ENCODE measurements at regions not wholly inside any gene's neighbourhood (a gene's known extent, or its start where the extent isn't known, plus 50 kb on each side); places are given as distances from the start of the nearest gene placed in this dataset.

DNA sequence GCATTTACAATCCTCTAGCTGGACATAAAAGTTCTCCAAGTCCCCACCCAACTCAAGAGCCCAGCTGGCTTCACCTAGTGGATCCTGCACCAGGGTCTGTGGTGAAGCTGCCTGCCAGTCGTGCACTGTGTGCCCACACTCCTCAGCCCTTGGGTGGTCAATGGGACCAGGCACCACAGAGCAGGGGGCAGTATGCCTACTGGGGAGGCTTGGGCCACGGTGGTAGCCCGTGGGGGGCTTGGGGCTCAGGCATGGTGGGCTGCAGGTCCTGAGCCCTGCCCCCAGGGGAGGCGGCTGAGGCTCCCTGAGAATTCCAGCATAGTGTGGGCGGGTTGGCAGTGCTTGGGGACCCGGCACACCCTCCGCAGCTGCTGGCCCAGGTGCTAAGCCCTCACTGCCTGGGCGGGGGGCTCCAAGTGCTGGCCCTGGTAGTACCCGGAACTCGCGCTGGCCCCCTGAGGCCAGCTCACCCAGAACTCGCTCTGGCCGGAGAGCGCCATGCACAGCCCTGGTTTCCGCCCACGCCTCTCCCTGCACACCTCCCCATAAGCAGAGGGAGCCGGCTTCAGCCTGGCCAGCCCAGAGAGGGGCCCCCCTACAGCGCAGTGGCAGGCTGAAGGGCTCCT, 1473.4 kb downstream of the SUCLG1 start:
- Histone ChIP-seq H3K27ac (ENCODE audit: low read depth in 2 of 2, low read length in 2 of 2) (no peak overlapping the region), H3K9ac (ENCODE audit: low read length in 3 of 3) (no peak overlapping the region), H3K4me3 (ENCODE audit: low read length in 3 of 3) (no peak overlapping the region), H3K9me3 (ENCODE audit: control insufficient read depth in 2 of 3, insufficient read depth in 1 of 3, low read length in 3 of 3) (peaks cover 0 to 3% (median 0%) of the 10 kb centered on the region in 3 donors), H3K4me1 (ENCODE audit: control insufficient read depth in 2 of 3, insufficient read depth in 2 of 3, low read depth in 1 of 3, low read length in 3 of 3) (no peaks in the 10 kb centered on the region), H3K36me3 (ENCODE audit: control insufficient read depth in 2 of 3, insufficient read depth in 3 of 3, low read length in 3 of 3) (no peaks in the 10 kb centered on the region), H3K27me3 (ENCODE audit: control insufficient read depth, insufficient read depth, low read length) (no peaks in the 10 kb centered on the region)
- FAIRE-seq (no peak), DNase-seq (peak in 1 of 5 donors; percentile 69)
- TF ChIP-seq, protein P1, sequence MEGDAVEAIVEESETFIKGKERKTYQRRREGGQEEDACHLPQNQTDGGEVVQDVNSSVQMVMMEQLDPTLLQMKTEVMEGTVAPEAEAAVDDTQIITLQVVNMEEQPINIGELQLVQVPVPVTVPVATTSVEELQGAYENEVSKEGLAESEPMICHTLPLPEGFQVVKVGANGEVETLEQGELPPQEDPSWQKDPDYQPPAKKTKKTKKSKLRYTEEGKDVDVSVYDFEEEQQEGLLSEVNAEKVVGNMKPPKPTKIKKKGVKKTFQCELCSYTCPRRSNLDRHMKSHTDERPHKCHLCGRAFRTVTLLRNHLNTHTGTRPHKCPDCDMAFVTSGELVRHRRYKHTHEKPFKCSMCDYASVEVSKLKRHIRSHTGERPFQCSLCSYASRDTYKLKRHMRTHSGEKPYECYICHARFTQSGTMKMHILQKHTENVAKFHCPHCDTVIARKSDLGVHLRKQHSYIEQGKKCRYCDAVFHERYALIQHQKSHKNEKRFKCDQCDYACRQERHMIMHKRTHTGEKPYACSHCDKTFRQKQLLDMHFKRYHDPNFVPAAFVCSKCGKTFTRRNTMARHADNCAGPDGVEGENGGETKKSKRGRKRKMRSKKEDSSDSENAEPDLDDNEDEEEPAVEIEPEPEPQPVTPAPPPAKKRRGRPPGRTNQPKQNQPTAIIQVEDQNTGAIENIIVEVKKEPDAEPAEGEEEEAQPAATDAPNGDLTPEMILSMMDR (IDR thresholded peaks at IDR 0.05; ENCODE audit: borderline replicate concordance, extremely low read depth, insufficient read depth), result no peak
- intact Hi-C loops (cut with DNase I), result no loop called here

DNA sequence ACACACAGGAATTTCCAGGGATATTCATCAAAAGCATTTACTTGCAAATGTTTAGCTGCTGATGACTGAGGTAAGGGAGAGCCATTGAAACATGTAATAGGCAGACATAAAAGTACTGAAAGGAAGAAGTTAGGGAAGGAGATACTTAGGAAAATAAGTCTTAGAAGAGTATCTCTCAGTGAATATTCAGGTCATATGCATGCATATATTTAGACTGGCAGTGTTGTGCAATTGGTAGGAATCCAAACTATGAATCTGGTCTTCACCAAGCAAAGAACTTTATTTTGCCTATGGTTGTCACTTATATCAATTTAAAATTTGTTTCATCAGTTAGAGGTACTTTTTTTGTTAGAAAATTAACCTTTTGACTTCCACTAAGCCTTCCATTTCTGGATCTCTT, 1490.7 kb downstream of the SUCLG1 start:
- intact Hi-C loops (cut with DNase I), result no loop called here
- no peaks in the 10 kb centered on the region for H3K27me3 ChIP-seq (ENCODE audit: control insufficient read depth, insufficient read depth, low read length)
- no peak for FAIRE-seq
- no peak for DNase-seq
- no peaks in the 10 kb centered on the region for H3K9me3 ChIP-seq (ENCODE audit: control insufficient read depth in 2 of 3, insufficient read depth in 1 of 3, low read length in 3 of 3)
- TF ChIP-seq, protein P1 (IDR thresholded peaks at IDR 0.05; ENCODE audit: borderline replicate concordance, extremely low read depth, insufficient read depth), result no peak
- H3K27ac ChIP-seq (ENCODE audit: low read depth in 2 of 2, low read length in 2 of 2), result no peak overlapping the region
- H3K9ac ChIP-seq (ENCODE audit: low read length in 3 of 3), result no peak overlapping the region
- no peaks in the 10 kb centered on the region for H3K4me1 ChIP-seq (ENCODE audit: control insufficient read depth in 2 of 3, insufficient read depth in 2 of 3, low read depth in 1 of 3, low read length in 3 of 3)
- H3K36me3 ChIP-seq (ENCODE audit: control insufficient read depth in 2 of 3, insufficient read depth in 3 of 3, low read length in 3 of 3), result no peaks in the 10 kb centered on the region
- no peak overlapping the region for H3K4me3 ChIP-seq (ENCODE audit: low read length in 3 of 3)

DNA sequence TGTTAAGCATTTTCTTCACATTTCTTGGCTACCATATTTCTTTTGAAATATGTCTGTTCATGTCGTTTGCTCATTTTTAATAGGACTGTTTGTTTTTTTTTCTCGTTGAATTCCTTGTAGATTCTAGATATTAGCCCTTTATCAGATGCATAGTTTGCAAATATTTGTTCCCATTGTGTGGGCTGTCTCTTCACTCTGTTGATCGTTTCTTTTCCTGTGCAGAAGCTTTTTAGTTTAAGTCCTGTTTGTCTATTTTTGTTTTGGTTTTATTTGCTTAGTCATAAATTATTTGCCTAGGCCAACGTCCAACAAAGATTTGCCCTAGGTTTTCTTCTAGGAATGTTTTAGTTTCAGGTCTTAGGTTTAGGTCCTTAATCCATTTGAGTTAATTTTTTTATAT, 1494.7 kb downstream of the SUCLG1 start:
- DNase-seq (no peak), FAIRE-seq (no peak)
- intact Hi-C loops (cut with DNase I), result no loop called here
- TF ChIP-seq, protein P1 (IDR thresholded peaks at IDR 0.05; ENCODE audit: borderline replicate concordance, extremely low read depth, insufficient read depth), result no peak
- Histone ChIP-seq H3K4me3 (ENCODE audit: low read length in 3 of 3) (no peak overlapping the region), H3K36me3 (ENCODE audit: control insufficient read depth in 2 of 3, insufficient read depth in 3 of 3, low read length in 3 of 3) (no peaks in the 10 kb centered on the region), H3K9me3 (ENCODE audit: control insufficient read depth in 2 of 3, insufficient read depth in 1 of 3, low read length in 3 of 3) (no peaks in the 10 kb centered on the region), H3K9ac (ENCODE audit: low read length in 3 of 3) (no peak overlapping the region), H3K27ac (ENCODE audit: low read depth in 2 of 2, low read length in 2 of 2) (no peak overlapping the region), H3K27me3 (ENCODE audit: control insufficient read depth, insufficient read depth, low read length) (no peaks in the 10 kb centered on the region), H3K4me1 (ENCODE audit: control insufficient read depth in 2 of 3, insufficient read depth in 2 of 3, low read depth in 1 of 3, low read length in 3 of 3) (no peaks in the 10 kb centered on the region)

DNA sequence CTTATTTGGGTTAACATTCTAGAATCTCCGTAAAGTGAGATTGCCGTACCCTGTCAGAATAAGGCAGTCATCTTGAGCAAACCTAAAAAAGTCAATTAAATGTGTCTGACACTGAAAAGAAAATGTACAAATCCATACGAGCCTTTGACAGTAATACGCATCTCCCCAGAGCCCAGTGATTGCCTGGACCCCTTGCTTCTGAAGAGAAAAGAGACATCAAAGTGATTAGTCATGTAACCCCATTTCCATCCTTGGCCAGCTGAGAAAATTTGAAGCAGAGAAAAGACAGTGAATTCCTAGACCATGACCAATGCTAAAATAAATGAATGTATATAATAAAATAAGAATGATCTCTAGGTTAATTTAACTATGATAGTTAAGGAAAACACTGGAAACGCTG, 1499.4 kb downstream of the SUCLG1 start:
- TF ChIP-seq, protein P1 (IDR thresholded peaks at IDR 0.05; ENCODE audit: borderline replicate concordance, extremely low read depth, insufficient read depth), result no peak
- Histone ChIP-seq H3K9ac (ENCODE audit: low read length in 3 of 3) (no peak overlapping the region), H3K27ac (ENCODE audit: low read depth in 2 of 2, low read length in 2 of 2) (no peak overlapping the region), H3K27me3 (ENCODE audit: control insufficient read depth, insufficient read depth, low read length) (no peaks in the 10 kb centered on the region), H3K36me3 (ENCODE audit: control insufficient read depth in 2 of 3, insufficient read depth in 3 of 3, low read length in 3 of 3) (no peaks in the 10 kb centered on the region), H3K4me3 (ENCODE audit: low read length in 3 of 3) (no peak overlapping the region), H3K4me1 (ENCODE audit: control insufficient read depth in 2 of 3, insufficient read depth in 2 of 3, low read depth in 1 of 3, low read length in 3 of 3) (no peaks in the 10 kb centered on the region), H3K9me3 (ENCODE audit: control insufficient read depth in 2 of 3, insufficient read depth in 1 of 3, low read length in 3 of 3) (no peaks in the 10 kb centered on the region)
- FAIRE-seq, result no peak
- DNase-seq, result no peak
- intact Hi-C loops (cut with DNase I), result no loop called here
